ENCODE measurements at regions not wholly inside any gene's neighbourhood (a gene's known extent, or its start where the extent isn't known, plus 50 kb on each side); places are given as distances from the start of the nearest gene placed in this dataset.
A peak's percentile ranks its signal among the peaks of the same experiment; 100 is the strongest.

- DNase-seq (ENCODE audit: low read depth in 2 of 2), result no peak
Measured at GRCh38 chr16:59729613-59730012, 995.5 kb upstream of the GOT2 start.

- peak in 1 of 2 experiments; percentile 33 for DNase-seq (ENCODE audit: low read depth in 2 of 2)
Measured at GRCh38 chr16:59719121-59719520, 985.0 kb upstream of the GOT2 start.

- DNase-seq (ENCODE audit: low read depth in 2 of 2), result no peak
Measured at GRCh38 chr16:59707436-59708226, 973.5 kb upstream of the GOT2 start.

GRCh38 chr16:59701963-59702930 is 968.1 kb upstream of the GOT2 start:
- DNase-seq (ENCODE audit: low read depth in 2 of 2), result peak; percentile 43 to 49

- DNase-seq (ENCODE audit: low read depth in 2 of 2), result no peak
Measured at GRCh38 chr16:59699786-59700185, 965.7 kb upstream of the GOT2 start.

GRCh38 chr16:59698346-59699020 is 964.4 kb upstream of the GOT2 start:
- peak; percentile 74 to 78 for DNase-seq (ENCODE audit: low read depth in 2 of 2)

- no peak for DNase-seq (ENCODE audit: low read depth in 2 of 2)
Measured at GRCh38 chr16:59697761-59698160, 963.6 kb upstream of the GOT2 start.

- no peak for DNase-seq (ENCODE audit: low read depth in 2 of 2)
Measured at GRCh38 chr16:59697236-59697635, 963.1 kb upstream of the GOT2 start.

- DNase-seq (ENCODE audit: low read depth in 2 of 2), result no peak
Measured at GRCh38 chr16:59696495-59696894, 962.4 kb upstream of the GOT2 start.

GRCh38 chr16:59690216-59690615 is 956.1 kb upstream of the GOT2 start:
- DNase-seq (ENCODE audit: low read depth in 2 of 2), result no peak

- DNase-seq (ENCODE audit: low read depth in 2 of 2), result no peak
Measured at GRCh38 chr16:59688006-59688405, 953.9 kb upstream of the GOT2 start.

GRCh38 chr16:59686405-59686804 is 952.3 kb upstream of the GOT2 start:
- DNase-seq (ENCODE audit: low read depth in 2 of 2), result no peak

GRCh38 chr16:59684911-59685310 is 950.8 kb upstream of the GOT2 start:
- no peak for DNase-seq (ENCODE audit: low read depth in 2 of 2)

GRCh38 chr16:59683709-59684108 is 949.6 kb upstream of the GOT2 start:
- no peak for DNase-seq (ENCODE audit: low read depth in 2 of 2)

GRCh38 chr16:59665618-59666220 is 931.6 kb upstream of the GOT2 start:
- no peak for DNase-seq (ENCODE audit: low read depth in 2 of 2)

- DNase-seq (ENCODE audit: low read depth in 2 of 2), result no peak
Measured at GRCh38 chr16:59658572-59658971, 924.5 kb upstream of the GOT2 start.

GRCh38 chr16:59655031-59655430 is 920.9 kb upstream of the GOT2 start:
- no peak for DNase-seq (ENCODE audit: low read depth in 2 of 2)

GRCh38 chr16:59654455-59654854 is 920.3 kb upstream of the GOT2 start:
- no peak for DNase-seq (ENCODE audit: low read depth in 2 of 2)

GRCh38 chr16:59651662-59652061 is 917.5 kb upstream of the GOT2 start:
- DNase-seq (ENCODE audit: low read depth in 2 of 2), result no peak

- DNase-seq (ENCODE audit: low read depth in 2 of 2), result no peak
Measured at GRCh38 chr16:59645194-59645593, 911.1 kb upstream of the GOT2 start.

GRCh38 chr16:59635674-59636073 is 901.6 kb upstream of the GOT2 start:
- peak; percentile 69 for DNase-seq (ENCODE audit: low read depth in 2 of 2)

GRCh38 chr16:59634951-59635350 is 900.8 kb upstream of the GOT2 start:
- DNase-seq (ENCODE audit: low read depth in 2 of 2), result peak in 1 of 2 experiments; percentile 12

Data from fibroblast of skin of left biceps (primary cell).